Neural cell (in vitro differentiated cells): ENCODE measurements at regions not wholly inside any gene's neighbourhood (a gene's known extent, or its start where the extent isn't known, plus 50 kb on each side); places are given as distances from the start of the nearest gene placed in this dataset.

ENCODE experiments used
- CTCF ChIP-seq: fragments of 450-650 bp; IDR thresholded peaks from 2 replicates; pipeline ENCODE4 v1.5.1; 2014; ENCODE audit warnings: antibody characterized with exemption, mild to moderate bottlenecking, moderate library complexity; ENCODE audit not compliant: poor library complexity, severe bottlenecking
- EP300 ChIP-seq: fragments of 450-650 bp; conservative IDR thresholded peaks from 2 replicates; pipeline ENCODE4 v1.6.1; 2014; ENCODE audit warnings: antibody characterized with exemption, mild to moderate bottlenecking, moderate library complexity; ENCODE audit not compliant: poor library complexity, severe bottlenecking
- MXI1 ChIP-seq: fragments of 450-650 bp; conservative IDR thresholded peaks from 2 replicates; pipeline ENCODE4 v1.6.1; 2014; ENCODE audit warnings: antibody characterized with exemption, mild to moderate bottlenecking; ENCODE audit not compliant: poor library complexity, severe bottlenecking
- POLR2AphosphoS5 ChIP-seq: IDR thresholded peaks from 2 replicates; pipeline ENCODE4 v1.6.1; 2012
- RAD21 ChIP-seq: fragments of 450-650 bp; conservative IDR thresholded peaks from 2 replicates; pipeline ENCODE4 v1.6.1; 2014; ENCODE audit warnings: antibody characterized with exemption, mild to moderate bottlenecking, moderate library complexity

- TF ChIP-seq RAD21 (no peak), MXI1 (no peak), CTCF (no peak), EP300 (no peak), POLR2AphosphoS5 (no peak)
Observed at GRCh38 chr16:86884390-86884650, 306.0 kb downstream of the FOXL1 start.
